NCI-H1048 (cell line): ENCODE measurements at regions not wholly inside any gene's neighbourhood (a gene's known extent, or its start where the extent isn't known, plus 50 kb on each side); places are given as distances from the start of the nearest gene placed in this dataset.

Experiments
- DNase-seq: peaks from one replicate; lab custom pipeline; 2025; lab: John Stamatoyannopoulos, UW

DNA sequence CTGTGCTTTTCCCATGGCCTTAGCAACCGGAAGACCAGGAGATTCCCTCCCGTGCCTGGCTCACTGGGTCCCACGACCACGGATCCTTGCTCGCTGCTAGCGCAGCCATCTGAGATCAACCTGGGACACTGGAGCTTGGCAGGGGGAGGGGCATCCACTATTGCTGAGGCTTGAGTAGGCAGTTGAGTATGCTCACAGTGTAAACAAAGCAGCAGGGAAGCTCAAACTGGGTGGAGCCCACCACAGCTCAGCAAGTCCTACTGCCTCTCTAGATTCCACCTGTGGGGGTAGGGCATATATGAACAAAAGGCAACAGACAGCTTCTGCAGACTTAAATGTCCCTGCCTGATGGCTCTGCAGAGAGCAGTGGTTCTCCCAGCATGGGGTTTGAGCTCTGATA lies 697.0 kb downstream of the SORCS1 start:
- DNase-seq: no peak

DNA sequence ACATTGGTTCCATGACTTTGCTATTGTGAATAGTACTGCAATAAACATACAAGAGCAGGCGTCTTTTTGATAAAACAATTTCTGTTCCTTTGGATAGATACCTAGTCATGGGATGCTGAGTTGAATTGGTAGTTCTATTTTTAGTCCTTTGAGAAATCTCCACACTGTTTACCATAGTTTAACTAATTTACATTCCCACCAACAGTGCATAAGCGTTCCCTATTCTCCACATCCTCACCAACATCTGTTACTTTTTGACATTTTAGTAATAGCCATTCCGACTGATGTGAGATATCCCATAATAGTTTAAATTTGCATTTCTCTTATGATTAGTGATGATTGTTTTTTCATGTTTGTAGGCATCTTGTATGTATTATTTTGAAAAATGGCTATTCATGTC lies 707.0 kb downstream of the SORCS1 start:
- DNase-seq: no peak

DNA sequence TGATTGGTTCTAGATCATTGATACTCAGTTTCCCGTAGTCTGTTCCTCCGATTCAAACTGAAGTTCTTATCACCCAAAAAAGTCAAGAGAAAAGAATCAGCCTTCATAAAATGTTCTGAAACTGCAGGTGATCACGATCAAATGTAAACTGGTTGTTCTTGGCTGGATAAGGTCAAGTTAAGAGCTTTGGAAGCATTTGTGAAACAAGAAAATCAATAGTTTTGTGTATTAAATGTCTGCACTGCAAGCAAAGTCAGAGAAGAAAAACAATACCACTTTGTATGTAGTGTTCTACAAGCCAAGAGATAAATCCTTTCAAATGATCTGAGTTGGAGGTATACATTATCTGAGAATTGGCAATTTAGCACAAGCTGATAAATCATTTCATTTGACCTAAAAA lies 710.3 kb downstream of the SORCS1 start:
- DNase-seq: no peak

DNA sequence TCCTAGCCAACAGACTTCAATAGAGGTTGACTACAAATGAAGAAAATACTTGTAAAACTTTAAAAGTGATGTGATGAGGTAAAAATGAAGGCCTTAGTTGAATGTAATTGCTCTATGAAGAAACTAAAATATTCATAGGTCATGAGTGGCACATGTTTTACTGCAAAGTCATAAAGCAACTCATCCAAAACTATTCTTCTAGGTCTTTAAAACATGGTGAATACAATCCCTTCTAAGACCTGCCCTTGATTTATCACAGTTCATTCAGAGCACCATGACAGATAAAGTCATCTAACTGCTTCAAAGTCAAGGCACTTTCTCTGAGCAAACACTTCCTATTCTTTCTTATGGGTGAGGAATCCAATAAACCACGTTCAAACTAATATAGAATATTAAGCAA lies 713.5 kb downstream of the SORCS1 start:
- DNase-seq: no peak

DNA sequence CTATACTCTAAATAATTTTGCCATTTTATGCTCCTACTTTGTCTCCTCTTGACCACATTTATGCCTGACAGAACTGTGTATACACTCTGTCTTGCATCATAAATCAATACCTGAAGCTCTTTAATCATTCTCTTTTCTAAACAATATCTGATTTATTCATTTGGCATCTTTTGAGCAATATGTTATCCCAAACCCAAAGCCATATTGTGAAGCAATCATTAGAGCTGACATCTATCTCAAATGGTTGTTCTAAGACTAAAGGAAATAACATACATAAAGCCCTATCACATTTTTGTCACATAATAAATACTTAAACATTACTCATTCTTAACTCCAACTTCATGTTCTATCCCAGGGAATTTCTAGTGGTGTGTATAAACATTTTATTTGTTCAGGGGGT lies 717.6 kb downstream of the SORCS1 start:
- no peak for DNase-seq

DNA sequence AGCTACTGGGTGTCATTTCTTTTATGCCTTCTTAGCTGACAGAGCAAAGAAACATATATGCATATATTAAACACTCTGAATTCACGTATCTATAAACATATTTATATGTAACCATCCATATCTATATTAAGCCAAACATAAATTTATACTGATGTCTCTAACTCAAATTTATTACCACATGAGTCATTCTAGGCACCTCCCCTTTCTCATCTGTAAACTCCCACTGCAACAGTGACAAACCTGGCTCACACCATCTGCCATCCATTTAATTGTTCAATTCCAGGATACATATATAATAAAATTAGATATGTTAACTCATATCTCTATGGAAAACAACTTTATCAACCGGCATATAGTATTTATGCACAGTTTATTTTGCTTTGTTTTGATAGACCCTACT lies 722.3 kb downstream of the SORCS1 start:
- DNase-seq: no peak

DNA sequence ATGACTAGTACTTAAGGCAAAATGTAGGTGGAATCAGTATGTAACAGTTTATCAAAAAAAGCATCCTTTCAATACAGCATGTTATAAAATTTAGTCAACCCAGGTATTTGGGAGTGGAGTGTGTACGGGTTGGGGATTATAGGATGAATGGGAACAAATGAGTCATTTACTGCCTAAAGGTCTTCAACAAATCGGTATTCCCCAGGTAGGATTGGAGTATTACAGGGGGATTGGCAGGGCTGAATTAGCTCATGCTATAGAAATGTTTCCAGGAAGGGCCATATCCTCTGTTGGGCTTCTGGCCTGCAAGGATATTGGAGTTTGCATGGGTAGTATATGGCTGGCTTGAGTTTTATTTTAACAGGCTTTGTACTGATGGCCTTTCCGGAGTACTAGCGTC lies 723.7 kb downstream of the SORCS1 start:
- no peak for DNase-seq

DNA sequence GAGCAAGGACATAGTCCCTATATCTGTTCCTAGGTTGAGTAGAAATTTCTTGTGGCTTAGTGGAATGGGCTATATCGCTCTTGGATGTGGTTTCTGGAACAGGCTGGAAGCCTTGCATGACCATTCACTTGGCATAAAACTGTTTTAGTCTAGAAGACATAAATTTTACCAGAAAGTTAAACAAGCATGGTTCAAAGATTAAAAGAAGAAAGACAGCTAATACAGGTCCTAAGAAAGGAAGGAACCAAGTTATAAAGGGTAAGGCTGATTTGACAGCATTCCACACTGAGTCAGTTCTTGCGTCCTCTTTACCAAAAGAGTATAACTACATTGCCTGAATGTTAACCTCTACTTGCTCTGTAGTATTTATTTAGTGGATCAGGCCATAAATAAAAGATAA lies 724.2 kb downstream of the SORCS1 start:
- no peak for DNase-seq

DNA sequence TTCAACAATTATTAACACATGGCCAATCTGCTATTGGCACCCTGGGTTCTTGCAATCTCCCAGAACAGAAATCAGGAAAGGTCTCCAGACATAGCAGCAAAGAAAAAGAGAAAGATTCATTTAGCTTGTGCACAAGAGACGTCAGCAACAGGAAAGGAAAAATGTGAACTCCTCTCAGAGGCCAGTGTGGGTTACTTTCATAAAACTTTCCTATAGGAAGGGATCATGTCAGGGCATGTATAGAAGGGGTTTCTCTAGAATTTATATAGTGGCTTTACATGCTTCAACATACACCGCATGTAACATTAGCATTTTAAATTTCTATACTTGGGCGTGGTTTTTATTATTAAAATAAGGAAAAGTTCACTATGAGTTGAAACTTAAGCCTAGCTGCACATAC lies 725.1 kb downstream of the SORCS1 start:
- no peak for DNase-seq

DNA sequence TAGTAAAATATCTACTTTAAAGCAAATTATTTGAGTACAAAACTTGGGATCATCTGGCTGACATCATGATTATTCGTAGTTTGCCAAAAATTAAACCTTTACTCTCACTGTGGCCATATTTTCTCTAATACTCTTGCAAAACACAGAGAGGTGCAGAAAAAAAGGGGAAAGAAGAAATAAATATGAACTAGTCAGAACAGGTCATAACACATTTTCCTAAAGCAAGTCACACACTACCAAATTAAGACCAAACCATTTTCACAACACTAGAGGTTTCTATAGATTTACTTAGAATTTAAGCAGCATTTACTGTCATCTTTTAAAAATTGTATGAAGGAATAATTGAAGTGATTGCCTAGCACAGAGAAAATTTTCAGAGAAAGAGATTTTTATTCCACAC lies 726.1 kb downstream of the SORCS1 start:
- no peak for DNase-seq

DNA sequence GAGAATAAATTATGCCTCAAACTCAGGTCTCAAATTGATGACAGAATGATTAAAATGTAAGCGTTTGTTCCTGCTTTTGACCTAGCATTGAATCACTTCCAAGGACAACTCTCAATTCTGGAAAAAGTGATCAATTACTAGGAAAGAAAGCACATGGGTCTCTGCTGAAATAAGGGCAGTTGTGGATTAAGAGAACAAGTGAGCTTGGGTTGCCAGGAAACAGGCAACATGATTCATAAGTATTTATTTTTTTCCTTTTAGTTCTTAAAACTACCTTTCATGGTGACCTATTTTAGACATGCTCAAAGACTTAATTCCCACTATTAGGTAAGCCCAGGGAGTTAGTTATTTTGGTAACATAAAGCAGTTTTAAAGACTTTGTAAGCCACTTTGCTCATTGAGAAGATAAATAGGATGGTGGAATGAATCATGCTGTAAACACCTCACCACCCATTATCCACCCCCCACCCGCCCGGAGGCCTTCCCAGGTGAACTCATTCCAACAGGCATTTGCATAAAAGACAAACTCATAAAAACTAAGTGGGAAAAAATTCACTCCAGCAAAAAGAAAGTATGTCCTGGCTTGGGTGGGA lies 728.3 kb downstream of the SORCS1 start:
- peak; percentile 60 for DNase-seq

DNA sequence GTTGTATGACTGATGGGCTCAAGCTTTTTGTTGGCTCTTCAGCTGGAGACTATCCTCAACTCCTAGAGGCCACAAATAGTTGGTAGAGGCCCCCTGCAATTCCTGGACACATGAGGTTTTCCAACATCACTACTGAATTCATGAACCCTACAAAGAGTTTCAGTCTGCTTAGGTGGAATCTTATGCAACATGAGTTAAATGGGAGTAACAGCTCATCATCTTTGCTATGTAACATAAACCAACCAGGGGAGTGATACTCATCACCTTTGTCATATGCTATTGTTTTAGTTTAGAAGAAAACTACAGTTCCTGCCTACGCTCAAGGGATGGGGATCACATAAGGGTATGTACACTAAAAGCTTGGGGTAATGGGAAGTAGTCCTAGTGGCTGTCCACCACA lies 729.4 kb downstream of the SORCS1 start:
- no peak for DNase-seq

DNA sequence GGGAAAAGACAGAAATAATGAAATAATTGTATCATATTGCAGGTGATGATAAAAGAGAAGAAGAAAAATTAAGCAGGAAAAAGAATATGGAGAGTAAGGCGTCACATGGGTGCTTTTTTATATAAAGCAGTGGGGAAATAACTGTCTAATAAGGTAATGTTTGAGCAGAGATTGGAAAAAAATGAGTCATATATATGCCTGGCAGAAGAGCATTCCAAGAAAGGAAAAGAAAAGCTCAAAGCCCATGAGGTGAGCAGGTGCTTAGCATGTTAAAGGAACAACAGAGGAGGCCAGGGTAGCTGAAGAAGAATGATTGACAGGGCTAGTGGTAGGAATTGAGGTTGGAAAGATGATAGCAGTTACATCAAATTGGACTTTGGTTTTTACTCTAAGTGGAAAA lies 739.5 kb downstream of the SORCS1 start:
- no peak for DNase-seq

DNA sequence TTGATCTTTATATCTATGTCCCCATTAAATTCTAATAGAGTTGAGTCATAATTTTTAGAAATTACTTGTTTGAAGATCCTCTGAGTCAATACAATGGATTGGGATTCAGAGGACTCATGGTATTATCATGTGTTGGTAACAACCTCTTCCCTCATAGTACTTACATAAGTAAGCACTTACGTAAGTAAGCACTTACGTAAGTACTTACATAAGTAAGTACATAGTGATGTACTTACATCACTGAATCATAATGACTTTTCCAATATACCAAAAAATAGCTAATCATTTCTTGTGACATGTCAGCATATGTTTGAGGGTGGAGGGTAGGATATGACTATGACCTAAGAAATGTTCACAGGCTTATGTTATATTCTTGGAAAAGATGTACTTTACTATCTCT lies 740.5 kb downstream of the SORCS1 start:
- DNase-seq: no peak

DNA sequence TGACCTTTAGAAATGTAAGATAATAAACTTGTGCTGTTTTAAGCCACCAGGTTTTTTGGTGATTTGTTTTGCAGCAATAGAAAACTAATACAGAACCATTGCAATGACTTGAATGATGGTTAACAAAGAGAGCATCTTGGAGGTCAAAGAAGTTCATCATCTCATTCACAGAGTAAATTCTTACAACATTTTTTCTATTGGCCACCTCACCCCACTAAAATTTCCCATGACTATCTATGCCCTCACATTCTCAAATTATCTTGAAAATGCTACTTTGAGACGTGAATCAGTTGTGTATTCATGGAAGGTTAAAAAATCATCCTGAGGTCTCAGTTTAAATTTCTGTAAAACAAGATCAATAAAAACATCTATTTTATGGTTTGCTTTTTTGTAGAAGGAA lies 754.2 kb downstream of the SORCS1 start:
- DNase-seq: no peak

DNA sequence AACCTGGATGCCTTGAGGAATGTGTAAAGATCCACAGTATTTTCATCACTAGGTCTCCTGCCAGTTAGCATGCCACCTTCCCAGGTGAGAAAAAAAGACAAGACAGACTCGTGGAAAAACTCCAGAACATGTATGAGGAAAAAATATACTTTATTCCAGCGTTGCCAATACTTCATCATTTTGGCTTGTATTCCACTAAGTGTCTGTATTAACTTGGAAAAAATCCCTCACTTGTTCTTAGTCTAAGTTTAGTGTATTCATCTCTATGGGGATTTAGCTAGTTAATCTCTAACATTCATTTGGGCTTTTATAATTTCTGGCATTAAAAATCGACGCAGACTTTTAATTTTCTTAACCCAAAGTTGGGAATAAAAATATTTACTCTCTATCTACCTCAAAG lies 759.4 kb downstream of the SORCS1 start:
- no peak for DNase-seq

DNA sequence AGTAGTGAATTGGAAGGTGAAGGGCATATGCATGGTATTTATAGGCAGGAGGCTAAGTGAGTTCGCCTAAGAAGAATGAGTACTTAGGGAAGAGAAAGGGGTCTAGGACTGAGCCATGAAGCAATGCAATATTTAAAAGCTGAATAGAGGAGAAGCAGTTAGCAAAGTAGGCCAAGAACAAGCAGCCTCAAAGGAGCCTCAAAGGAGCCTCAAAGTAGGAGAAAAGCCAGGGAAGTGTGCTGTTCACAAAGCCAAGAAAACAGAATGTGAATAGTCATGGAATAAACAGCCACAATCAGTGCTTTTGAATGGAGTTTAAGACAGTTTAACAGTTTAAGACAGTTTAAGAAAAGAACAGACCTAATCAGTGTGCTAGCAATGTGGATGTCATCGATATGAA lies 762.0 kb downstream of the SORCS1 start:
- DNase-seq: no peak

DNA sequence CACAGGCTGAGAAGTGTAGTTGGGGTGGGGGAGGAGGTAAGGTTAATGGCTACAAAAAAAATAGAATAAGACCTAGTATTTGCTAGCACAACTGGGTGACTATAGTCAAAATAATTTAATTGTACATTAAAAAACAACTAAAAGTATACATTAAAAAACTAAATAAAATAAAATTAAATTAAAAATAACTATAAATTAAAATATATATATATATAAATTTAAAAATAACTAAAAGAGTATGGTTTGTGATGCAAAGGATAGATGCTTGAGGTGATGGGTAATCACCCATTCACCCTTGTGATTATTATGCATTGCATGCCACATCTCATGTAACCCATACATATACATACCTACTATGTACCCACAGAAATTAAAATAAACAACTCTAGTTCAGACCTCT lies 762.5 kb downstream of the SORCS1 start:
- DNase-seq: no peak

DNA sequence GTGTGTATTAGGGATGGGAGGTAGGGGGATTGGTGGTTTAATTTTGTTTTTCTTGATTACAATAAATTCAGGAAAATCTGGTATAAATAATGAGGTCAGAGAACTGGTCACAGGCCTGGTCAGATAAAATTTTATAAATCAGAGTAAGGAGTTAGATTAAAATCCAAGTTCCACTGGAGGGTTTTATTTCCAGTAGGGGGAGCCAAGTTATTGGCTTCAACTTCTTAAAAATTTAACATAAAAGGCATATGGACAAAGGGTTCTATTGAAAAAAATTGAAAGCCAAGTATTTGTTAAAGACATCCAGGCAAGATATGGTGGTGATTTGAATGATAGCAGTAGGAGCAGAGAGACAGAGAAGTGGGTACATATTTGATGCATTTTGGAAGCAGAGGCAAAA lies 763.3 kb downstream of the SORCS1 start:
- no peak for DNase-seq

DNA sequence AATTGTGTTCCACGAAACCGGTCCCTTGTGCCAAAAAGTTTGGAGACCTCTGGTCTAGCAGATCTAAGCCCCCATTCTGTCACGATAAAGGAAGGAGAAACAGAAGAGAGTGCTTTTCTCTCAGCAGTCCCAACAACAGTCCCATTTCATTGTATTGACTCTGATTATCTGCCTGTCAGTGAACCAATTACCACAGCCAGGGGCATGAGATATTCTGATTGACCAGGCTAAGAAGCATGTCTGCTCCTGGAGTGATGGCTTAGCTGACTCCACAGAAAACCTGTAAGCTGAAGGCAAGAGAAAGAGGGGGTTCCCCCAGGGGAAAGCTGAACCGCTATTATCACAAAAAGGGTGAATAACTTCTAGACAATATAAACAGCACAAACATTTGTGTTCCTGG lies 765.4 kb downstream of the SORCS1 start:
- no peak for DNase-seq

DNA sequence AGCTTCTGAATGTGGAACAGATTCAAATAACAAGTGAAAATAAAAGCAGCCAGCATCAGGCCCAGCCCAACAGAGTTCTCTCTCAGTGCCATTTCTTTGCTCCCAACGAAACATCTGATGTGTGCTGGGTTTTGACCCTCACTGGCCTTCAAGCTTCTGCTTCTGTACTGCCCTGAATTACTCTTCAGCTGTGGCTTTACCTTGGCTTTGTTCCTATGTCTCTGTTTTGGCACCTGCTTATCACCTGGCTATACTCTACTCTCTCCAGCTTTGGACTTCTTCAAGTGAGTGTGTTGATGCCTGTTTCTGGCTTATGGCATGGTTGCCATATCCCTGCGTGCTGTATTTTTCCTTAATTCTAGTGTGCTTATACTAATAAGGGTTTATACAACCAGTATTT lies 768.3 kb downstream of the SORCS1 start:
- DNase-seq: no peak

DNA sequence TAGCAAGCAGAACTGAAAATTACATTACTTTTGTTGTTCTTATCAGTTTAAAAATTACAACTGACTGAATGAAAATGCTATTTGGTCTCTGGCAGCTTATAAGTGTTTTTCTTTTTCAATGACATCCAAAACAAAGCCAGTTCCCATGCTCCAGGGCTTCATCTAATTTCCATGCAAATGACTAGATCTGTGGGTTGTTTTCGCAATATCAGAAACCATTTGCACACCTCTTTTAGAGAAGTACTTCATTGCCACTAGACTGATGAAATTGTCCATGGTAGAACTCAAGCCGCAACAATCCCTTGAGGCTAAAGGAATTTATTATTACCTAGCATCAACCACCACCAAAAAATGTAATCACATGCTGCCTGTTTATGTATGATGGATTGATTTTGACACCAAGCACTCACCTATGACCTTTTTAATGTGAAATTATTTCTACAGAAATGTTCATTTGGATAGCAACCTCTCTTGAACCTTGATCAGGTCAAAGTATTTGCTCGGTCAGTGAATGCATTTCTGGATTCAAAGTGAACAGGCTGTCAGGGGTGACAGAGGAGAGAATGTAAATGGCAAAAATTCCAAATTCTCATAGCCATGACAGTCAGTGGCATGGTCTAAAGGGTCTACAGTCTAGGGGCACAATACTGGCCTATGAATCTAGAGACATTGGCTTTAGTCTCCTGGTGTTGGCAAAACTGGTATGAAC lies 769.3 kb downstream of the SORCS1 start:
- DNase-seq: peak; percentile 66

DNA sequence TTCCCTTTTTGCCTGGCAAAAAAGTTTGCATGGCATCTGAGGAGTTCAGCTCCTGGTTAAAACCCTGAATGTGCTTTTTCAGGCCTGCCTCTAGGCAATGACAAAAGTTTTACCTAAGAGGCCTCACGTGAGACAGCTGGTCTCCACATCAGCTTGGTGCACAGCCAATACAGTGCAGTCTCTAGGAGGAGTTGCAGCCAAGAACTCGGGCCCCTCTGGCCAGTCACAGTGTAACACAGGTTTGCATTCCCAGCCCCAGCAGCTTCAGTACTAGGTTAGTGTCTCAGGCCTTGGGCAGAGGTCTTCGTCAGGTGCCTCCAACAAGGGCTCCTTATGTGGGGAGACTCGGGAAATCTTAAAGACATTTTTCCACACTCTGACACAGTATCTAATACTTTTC lies 771.7 kb downstream of the SORCS1 start:
- no peak for DNase-seq

DNA sequence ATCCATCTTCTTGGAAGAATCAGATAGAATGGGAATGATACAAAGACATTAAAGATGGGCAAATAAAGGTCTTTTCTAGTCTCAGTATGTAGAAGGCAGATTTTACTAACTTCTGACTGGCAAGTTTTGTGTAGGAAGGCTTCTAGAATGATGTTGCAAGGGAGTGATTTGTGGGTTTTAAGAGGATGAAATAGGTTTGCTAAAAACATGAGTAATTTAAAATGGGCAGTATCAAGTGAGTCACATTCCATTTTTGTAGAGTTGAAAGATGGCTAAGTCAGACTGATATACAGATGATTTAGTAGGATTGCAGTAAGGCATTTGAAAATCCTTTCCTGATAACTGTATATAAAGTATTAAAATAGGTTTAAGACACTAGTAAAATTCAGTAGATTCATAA lies 777.4 kb downstream of the SORCS1 start:
- DNase-seq: no peak
